Neural cell (in vitro differentiated cells): ENCODE measurements at regions not wholly inside any gene's neighbourhood (a gene's known extent, or its start where the extent isn't known, plus 50 kb on each side); places are given as distances from the start of the nearest gene placed in this dataset.

Experiments used
- EP300 ChIP-seq: fragments of 450-650 bp; conservative IDR thresholded peaks from 2 replicates; pipeline ENCODE4 v1.6.1; 2014; ENCODE audit warnings: antibody characterized with exemption, mild to moderate bottlenecking, moderate library complexity; ENCODE audit not compliant: poor library complexity, severe bottlenecking
- EZH2 ChIP-seq: fragments of 200-600, 300-800 bp; shearing (Covaris generic), sonication (generic); IDR thresholded peaks from 2 replicates; pipeline ENCODE4 v1.6.1; 2014; ENCODE audit warnings: antibody characterized with exemption, low read length, borderline replicate concordance, mild to moderate bottlenecking; ENCODE audit not compliant: insufficient read depth, poor library complexity, severe bottlenecking
- MXI1 ChIP-seq: fragments of 450-650 bp; conservative IDR thresholded peaks from 2 replicates; pipeline ENCODE4 v1.6.1; 2014; ENCODE audit warnings: antibody characterized with exemption, mild to moderate bottlenecking; ENCODE audit not compliant: poor library complexity, severe bottlenecking
- POLR2AphosphoS5 ChIP-seq: IDR thresholded peaks from 2 replicates; pipeline ENCODE4 v1.6.1; 2012
- RAD21 ChIP-seq: fragments of 450-650 bp; conservative IDR thresholded peaks from 2 replicates; pipeline ENCODE4 v1.6.1; 2014; ENCODE audit warnings: antibody characterized with exemption, mild to moderate bottlenecking, moderate library complexity
- SMC3 ChIP-seq: fragments of 450-650 bp; conservative IDR thresholded peaks from 2 replicates; pipeline ENCODE4 v1.6.1; 2014; ENCODE audit warnings: antibody characterized with exemption, mild to moderate bottlenecking, moderate library complexity; ENCODE audit not compliant: poor library complexity
- TAF1 ChIP-seq: IDR thresholded peaks from 2 replicates; pipeline ENCODE4 v1.6.1; 2012; ENCODE audit warnings: low read depth
- TF ChIP-seq, protein P1 (sequence below): fragments of 450-650 bp; IDR thresholded peaks from 2 replicates; pipeline ENCODE4 v1.5.1; 2014; ENCODE audit warnings: antibody characterized with exemption, mild to moderate bottlenecking, moderate library complexity; ENCODE audit not compliant: poor library complexity, severe bottlenecking

DNA sequence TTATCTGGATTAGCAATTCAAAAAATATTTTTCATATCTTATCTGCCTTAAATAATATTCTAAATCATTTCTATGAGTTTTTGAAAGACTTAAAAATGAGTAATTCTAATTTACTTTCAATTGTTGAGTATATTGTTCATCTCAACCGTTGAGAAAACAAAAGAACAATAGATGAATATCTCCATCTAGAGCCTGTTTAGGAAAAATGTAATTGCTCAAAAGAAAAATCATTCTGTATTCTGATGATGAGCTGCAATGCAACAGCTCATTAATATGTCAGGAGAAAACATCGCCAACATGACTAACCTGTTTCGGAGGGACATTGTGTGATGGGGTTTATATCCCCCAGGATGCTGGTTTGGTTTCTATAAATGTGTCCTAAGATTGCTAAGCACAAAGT is 417.6 kb downstream of the SUCLG1 start:
- TF ChIP-seq, protein P1, sequence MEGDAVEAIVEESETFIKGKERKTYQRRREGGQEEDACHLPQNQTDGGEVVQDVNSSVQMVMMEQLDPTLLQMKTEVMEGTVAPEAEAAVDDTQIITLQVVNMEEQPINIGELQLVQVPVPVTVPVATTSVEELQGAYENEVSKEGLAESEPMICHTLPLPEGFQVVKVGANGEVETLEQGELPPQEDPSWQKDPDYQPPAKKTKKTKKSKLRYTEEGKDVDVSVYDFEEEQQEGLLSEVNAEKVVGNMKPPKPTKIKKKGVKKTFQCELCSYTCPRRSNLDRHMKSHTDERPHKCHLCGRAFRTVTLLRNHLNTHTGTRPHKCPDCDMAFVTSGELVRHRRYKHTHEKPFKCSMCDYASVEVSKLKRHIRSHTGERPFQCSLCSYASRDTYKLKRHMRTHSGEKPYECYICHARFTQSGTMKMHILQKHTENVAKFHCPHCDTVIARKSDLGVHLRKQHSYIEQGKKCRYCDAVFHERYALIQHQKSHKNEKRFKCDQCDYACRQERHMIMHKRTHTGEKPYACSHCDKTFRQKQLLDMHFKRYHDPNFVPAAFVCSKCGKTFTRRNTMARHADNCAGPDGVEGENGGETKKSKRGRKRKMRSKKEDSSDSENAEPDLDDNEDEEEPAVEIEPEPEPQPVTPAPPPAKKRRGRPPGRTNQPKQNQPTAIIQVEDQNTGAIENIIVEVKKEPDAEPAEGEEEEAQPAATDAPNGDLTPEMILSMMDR: peak; percentile 57
- TF ChIP-seq MXI1 (no peak), POLR2AphosphoS5 (no peak), SMC3 (peak; percentile 53), EZH2 (no peak), TAF1 (no peak), EP300 (no peak), RAD21 (peak; percentile 70)
